Brain microvascular endothelial cell (primary cell): ENCODE measurements at regions not wholly inside any gene's neighbourhood (a gene's known extent, or its start where the extent isn't known, plus 50 kb on each side); places are given as distances from the start of the nearest gene placed in this dataset.

Source experiments
- DNase-seq: peaks from one replicate; pipeline ENCODE4 v3.0.0-alpha.2; 2020
- H3K27ac ChIP-seq: fragments of 250-450 bp; sonication (Bioruptor Pico); 2 replicates; pipeline ENCODE4 v1.5.1; 2020; ENCODE audit warnings: mild to moderate bottlenecking, moderate library complexity
- H3K27me3 ChIP-seq: fragments of 250-450 bp; sonication (Bioruptor Pico); replicated peaks from 2 replicates; pipeline ENCODE4 v1.5.1; 2020; ENCODE audit warnings: mild to moderate bottlenecking
- H3K36me3 ChIP-seq: fragments of 250-450 bp; sonication (Bioruptor Pico); replicated peaks from 2 replicates; pipeline ENCODE4 v1.5.1; 2020; ENCODE audit warnings: mild to moderate bottlenecking
- H3K4me3 ChIP-seq: 2 replicates; pipeline ENCODE4 v1.5.1; 2011; ENCODE audit warnings: low read depth, mild to moderate bottlenecking, control low read depth, low read length, moderate library complexity
- in situ Hi-C: cut with HindIII; loops from 2 replicates; pipeline ENCODE4 v1.10.0; 2017; ENCODE audit warnings: low sequenced_read_pairs, low pct_ligation_motif_present
- TF ChIP-seq, protein P1 (sequence below): IDR thresholded peaks from 2 replicates; pipeline ENCODE4 v1.5.1; 2011; ENCODE audit warnings: low read depth, mild to moderate bottlenecking, moderate library complexity, low read length, control low read depth, inconsistent platforms; ENCODE audit errors: missing control alignments

DNA sequence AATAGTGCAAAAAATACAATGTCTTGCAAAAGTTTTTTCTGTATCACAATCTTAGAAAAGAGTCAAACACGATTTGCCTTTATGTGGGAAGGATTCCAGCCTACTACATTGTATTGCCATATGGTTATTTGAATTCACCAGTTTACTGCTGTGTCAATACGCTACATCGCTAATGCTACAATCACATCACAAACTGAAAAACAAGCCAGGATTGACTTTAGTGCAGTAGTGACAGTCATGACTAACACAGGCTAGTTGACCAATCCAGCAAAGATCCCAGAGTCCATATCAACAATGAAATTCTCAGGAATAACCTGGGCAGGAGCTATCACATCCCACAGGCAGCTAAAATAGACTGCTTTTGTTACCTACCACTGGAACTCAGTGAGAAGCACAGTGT, 67.0 kb downstream of the IL12A start:
- no peaks in the 10 kb centered on the region for H3K36me3 ChIP-seq
- in situ Hi-C loops, result no loop called here
- no peaks in the 10 kb centered on the region for H3K27me3 ChIP-seq
- TF ChIP-seq, protein P1, sequence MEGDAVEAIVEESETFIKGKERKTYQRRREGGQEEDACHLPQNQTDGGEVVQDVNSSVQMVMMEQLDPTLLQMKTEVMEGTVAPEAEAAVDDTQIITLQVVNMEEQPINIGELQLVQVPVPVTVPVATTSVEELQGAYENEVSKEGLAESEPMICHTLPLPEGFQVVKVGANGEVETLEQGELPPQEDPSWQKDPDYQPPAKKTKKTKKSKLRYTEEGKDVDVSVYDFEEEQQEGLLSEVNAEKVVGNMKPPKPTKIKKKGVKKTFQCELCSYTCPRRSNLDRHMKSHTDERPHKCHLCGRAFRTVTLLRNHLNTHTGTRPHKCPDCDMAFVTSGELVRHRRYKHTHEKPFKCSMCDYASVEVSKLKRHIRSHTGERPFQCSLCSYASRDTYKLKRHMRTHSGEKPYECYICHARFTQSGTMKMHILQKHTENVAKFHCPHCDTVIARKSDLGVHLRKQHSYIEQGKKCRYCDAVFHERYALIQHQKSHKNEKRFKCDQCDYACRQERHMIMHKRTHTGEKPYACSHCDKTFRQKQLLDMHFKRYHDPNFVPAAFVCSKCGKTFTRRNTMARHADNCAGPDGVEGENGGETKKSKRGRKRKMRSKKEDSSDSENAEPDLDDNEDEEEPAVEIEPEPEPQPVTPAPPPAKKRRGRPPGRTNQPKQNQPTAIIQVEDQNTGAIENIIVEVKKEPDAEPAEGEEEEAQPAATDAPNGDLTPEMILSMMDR, result no peak
- no peak overlapping the region for H3K4me3 ChIP-seq
- H3K27ac ChIP-seq, result no peak overlapping the region
- DNase-seq, result no peak

DNA sequence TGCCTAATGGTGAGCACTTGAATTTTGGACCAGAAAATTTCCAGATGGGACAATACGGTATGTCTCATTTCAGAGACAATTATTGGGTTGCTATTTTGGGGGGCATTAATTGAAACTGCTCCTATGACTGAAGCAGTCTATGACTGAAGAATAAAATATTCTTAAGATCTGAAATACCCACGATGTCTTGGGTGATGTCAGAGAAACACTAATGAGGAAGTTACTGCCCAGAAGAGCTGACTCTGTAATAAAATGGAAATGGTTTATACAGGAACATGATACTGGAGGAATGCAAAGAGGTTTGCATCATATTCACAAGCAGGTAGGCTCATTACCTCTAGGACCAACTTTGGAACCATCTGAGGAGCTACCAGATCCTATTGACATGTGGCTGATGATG, 68.7 kb downstream of the IL12A start:
- H3K4me3 ChIP-seq, result no peak overlapping the region
- H3K27ac ChIP-seq, result no peak overlapping the region
- H3K36me3 ChIP-seq, result no peaks in the 10 kb centered on the region
- DNase-seq, result no peak
- in situ Hi-C loops, result no loop called here
- no peaks in the 10 kb centered on the region for H3K27me3 ChIP-seq
- TF ChIP-seq, protein P1, result no peak

DNA sequence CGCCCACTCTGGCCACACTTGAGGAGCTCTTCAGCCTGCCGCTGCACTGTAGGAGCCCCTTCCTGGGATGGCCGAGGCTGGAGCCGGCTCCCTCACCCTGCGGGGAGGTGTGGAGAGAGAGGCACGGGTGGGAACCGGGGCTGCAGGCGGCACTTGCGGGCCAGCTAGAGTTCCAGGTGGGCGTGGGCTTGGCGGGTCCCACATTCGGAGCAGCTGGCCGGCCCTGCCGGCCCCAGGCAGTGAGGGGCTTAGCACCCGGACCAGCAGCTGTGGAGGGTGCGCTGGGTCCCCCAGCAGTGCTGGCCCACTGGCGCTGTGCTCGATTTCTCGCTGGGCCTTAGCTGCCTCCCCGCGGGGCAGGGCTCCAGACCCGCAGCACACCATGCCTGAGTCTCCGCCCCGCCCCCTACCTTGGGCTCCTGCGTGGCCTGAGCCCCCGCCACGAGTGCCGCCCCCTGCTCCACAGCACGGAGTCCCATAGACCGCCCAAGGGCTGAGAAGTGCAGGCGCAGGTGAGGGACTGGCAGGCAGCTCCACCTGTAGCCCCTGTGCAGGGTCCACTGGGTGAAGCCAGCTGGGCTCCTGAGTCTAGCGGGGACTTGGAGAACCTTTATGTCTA, 71.9 kb downstream of the IL12A start:
- Histone ChIP-seq H3K36me3 (no peaks in the 10 kb centered on the region), H3K27me3 (no peaks in the 10 kb centered on the region), H3K4me3 (no peak overlapping the region), H3K27ac (no peak overlapping the region)
- TF ChIP-seq, protein P1, result no peak
- no peak for DNase-seq
- in situ Hi-C loops, result no loop called here

DNA sequence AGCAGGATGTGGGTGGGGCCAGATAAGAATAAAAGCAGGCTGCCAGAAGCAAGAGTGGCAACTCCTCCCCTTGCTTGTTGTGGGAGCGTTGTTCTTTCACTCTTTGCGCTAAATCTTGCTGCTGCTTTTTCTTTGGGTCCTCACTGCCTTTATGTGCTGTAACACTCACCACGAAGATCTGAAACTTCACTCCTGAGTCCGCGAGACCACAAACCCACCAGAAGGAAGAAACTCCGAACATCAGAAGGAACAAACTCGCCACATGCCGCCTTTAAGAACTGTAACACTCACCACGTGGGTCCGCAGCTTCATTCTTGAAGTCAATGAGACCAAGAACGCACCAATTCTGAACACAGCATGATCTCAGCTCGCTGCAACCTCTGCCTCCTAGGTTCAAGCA, 72.9 kb downstream of the IL12A start:
- no peak overlapping the region for H3K4me3 ChIP-seq
- TF ChIP-seq, protein P1, result no peak
- no peaks in the 10 kb centered on the region for H3K36me3 ChIP-seq
- H3K27me3 ChIP-seq, result no peaks in the 10 kb centered on the region
- H3K27ac ChIP-seq, result no peak overlapping the region
- DNase-seq, result no peak
- in situ Hi-C loops, result no loop called here

DNA sequence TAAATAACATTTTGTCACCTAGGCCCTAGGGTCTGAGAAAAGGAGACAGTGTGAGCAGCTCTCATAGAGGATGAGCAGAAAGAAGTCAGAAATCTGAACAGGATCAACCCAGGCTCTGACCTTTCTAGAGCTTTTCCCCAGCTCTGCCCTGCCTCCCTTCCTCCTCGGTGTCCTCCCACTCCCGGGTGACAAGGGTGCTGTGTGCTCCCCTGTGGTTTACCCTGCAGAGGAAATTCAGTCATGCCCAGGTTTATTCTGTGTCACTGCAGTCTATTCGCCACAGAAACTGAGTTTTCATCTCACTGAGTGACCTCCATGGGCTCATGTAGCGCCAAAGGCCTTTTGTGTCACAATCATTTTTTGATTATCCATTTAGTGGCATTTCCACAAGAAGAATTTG, 76.6 kb downstream of the IL12A start:
- no peak overlapping the region for H3K27ac ChIP-seq
- TF ChIP-seq, protein P1, result no peak
- H3K27me3 ChIP-seq, result no peaks in the 10 kb centered on the region
- H3K36me3 ChIP-seq, result no peaks in the 10 kb centered on the region
- in situ Hi-C loops, result no loop called here
- no peak overlapping the region for H3K4me3 ChIP-seq
- DNase-seq, result no peak

DNA sequence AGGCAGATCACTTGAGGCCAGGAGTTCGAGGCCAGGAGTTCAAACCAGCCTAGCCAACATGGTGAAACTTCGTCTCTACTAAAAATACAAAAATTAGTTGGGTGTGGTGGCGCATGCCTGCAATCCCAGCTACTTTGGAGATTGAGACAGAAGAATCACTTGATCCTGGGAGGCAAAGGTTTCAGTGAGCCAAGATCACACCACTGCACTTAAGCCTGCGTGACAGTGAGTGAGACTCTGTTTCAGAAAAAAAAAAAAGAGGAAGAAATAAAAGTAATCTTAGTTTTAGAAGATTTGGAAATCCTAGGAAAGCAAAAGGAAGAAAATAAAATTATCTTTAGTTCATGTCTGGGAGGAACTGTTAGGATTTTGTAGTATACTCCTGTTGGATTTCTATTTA, 77.2 kb downstream of the IL12A start:
- TF ChIP-seq, protein P1, result no peak
- no peak overlapping the region for H3K27ac ChIP-seq
- in situ Hi-C loops, result no loop called here
- no peaks in the 10 kb centered on the region for H3K27me3 ChIP-seq
- no peak overlapping the region for H3K4me3 ChIP-seq
- no peak for DNase-seq
- no peaks in the 10 kb centered on the region for H3K36me3 ChIP-seq
